Suprapubic skin (tissue), 4 donors: ENCODE measurements at regions not wholly inside any gene's neighbourhood (a gene's known extent, or its start where the extent isn't known, plus 50 kb on each side); places are given as distances from the start of the nearest gene placed in this dataset.
"Not testable (repeated sequence)": the region's sequence is repeated elsewhere in the genome, so short reads cannot be mapped to it uniquely, and the experiment has no call there.

Experiments
- DNase-seq, 2 donors: peaks; one replicate each; pipeline ENCODE4 v3.0.0-alpha.2; 2019; ENCODE audit warnings: low spot score in 2 of 2
- H3K27ac ChIP-seq: fragments of 200-600 bp; sonication (generic); one replicate; pipeline ENCODE4 v1.5.1; 2019
- H3K27me3 ChIP-seq: fragments of 200-600 bp; sonication (generic); one replicate; pipeline ENCODE4 v1.5.1; 2019
- H3K36me3 ChIP-seq: fragments of 200-600 bp; sonication (generic); one replicate; pipeline ENCODE4 v1.5.1; 2019
- H3K4me1 ChIP-seq: fragments of 200-600 bp; sonication (generic); one replicate; pipeline ENCODE4 v1.5.1; 2019
- H3K4me3 ChIP-seq: fragments of 200-600 bp; sonication (generic); one replicate; pipeline ENCODE4 v1.5.1; 2019; ENCODE audit warnings: mild to moderate bottlenecking
- H3K9me3 ChIP-seq: fragments of 200-600 bp; sonication (generic); one replicate; pipeline ENCODE4 v1.5.1; 2019
- EP300 ChIP-seq: sonication (generic); formaldehyde crosslinking; IDR thresholded peaks from one replicate; pipeline ENCODE4 v1.6.1; 2017; ENCODE audit warnings: antibody characterized with exemption
- POLR2A ChIP-seq, 2 donors: fragments of 450-650 bp; IDR thresholded peaks; one replicate each; pipeline ENCODE4 v1.6.1; 2017; ENCODE audit warnings: antibody characterized with exemption in 2 of 2, mild to moderate bottlenecking in 2 of 2, moderate library complexity in 2 of 2
- POLR2AphosphoS5 ChIP-seq, 3 donors: sonication (generic); formaldehyde crosslinking; IDR thresholded peaks; one replicate each; pipeline ENCODE4 v1.6.1; 2017; ENCODE audit warnings: antibody characterized with exemption in 3 of 3
- WGBS: methylation state at CpG from one replicate; pipeline ENCODE4 v1.1.5; 2018; 5-methylcytosine and 5-hydroxymethylcytosine counted together
- TF ChIP-seq, protein P1 (sequence below), 2 donors: fragments of 200-600 bp in 1 of 2; fragments of 450-650 bp in 1 of 2; sonication (generic) in 1 of 2; IDR thresholded peaks; one replicate each; pipeline ENCODE4 v1.5.1; 2016 to 2019; ENCODE audit warnings: antibody characterized with exemption in 2 of 2, mild to moderate bottlenecking in 1 of 2, moderate library complexity in 1 of 2

DNA sequence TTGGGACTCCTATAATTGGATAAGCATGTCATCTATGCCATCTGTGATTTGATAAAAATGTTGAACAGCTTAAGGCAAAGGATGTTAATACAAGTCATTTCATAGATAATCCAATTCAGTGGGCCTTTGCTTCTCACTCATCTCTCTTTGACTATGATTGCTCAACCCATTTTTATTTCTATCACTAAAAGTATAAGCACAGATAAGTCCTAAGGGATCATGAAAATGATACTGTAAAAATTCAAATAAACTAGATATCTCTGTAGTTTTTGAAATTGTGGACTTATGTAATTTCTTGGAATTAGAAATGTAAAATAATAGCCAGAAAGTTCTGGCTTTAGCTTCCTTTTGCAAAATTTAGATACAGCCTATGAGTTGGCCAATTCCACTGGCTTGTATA, 440.3 kb downstream of the POM121L12 start:
- no peaks in the 10 kb centered on the region for H3K4me1 ChIP-seq
- DNase-seq: no peak
- no peaks in the 10 kb centered on the region for H3K27me3 ChIP-seq
- H3K36me3 ChIP-seq: no peaks in the 10 kb centered on the region
- no peak overlapping the region for H3K27ac ChIP-seq
- no peak overlapping the region for H3K4me3 ChIP-seq
- H3K9me3 ChIP-seq: no peaks in the 10 kb centered on the region
- TF ChIP-seq POLR2AphosphoS5 (IDR thresholded peaks at IDR 0.05) (no peak), POLR2A (IDR thresholded peaks at IDR 0.05) (no peak), EP300 (no peak)
- TF ChIP-seq, protein P1, sequence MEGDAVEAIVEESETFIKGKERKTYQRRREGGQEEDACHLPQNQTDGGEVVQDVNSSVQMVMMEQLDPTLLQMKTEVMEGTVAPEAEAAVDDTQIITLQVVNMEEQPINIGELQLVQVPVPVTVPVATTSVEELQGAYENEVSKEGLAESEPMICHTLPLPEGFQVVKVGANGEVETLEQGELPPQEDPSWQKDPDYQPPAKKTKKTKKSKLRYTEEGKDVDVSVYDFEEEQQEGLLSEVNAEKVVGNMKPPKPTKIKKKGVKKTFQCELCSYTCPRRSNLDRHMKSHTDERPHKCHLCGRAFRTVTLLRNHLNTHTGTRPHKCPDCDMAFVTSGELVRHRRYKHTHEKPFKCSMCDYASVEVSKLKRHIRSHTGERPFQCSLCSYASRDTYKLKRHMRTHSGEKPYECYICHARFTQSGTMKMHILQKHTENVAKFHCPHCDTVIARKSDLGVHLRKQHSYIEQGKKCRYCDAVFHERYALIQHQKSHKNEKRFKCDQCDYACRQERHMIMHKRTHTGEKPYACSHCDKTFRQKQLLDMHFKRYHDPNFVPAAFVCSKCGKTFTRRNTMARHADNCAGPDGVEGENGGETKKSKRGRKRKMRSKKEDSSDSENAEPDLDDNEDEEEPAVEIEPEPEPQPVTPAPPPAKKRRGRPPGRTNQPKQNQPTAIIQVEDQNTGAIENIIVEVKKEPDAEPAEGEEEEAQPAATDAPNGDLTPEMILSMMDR (IDR thresholded peaks at IDR 0.05): no peak

DNA sequence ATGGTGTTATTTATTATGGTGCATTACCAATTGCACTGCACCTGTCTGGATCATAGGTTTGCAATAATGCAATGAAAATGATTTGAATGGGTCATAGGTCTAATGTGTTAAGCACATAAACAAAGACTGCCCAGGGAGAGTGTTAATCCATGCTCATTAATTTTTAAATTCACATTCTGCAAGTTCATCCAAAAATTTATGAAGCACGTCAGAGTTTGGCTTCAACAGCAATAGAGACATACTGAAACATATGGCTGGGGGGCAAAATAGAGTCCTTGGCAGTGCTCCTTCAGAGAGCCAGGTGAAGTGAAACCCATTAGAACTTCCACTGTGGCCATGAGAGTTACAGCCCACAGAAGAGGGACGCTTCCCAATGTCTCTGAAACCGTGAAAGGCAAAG, 441.1 kb downstream of the POM121L12 start:
- H3K4me1 ChIP-seq: no peaks in the 10 kb centered on the region
- TF ChIP-seq POLR2AphosphoS5 (IDR thresholded peaks at IDR 0.05) (no peak), POLR2A (IDR thresholded peaks at IDR 0.05) (no peak), EP300 (no peak)
- TF ChIP-seq, protein P1 (IDR thresholded peaks at IDR 0.05): no peak
- WGBS: 79% methylated on average over 3 of the region's 3 CpGs
- H3K9me3 ChIP-seq: no peaks in the 10 kb centered on the region
- DNase-seq: no peak
- H3K27ac ChIP-seq: no peak overlapping the region
- no peaks in the 10 kb centered on the region for H3K27me3 ChIP-seq
- H3K4me3 ChIP-seq: no peak overlapping the region
- H3K36me3 ChIP-seq: no peaks in the 10 kb centered on the region

DNA sequence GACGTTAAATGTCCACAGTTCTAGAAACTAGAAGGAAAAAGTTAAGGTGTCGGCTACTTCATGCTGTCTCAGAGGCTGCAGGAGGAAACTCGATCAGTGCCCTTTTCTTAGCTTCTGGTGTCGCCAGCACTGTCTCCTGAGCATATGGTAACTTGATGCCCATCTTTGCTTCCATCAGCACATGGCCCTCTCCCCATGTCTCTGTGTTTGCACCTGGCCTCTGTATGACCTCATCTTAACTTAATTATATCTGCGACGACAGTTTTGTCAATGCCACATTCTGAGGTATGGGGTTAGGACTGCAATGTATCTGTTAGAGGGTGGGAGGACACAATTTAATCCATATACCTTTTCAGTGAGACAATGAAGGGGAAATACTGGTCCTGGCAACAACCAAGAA, 449.9 kb downstream of the POM121L12 start:
- H3K9me3 ChIP-seq: no peaks in the 10 kb centered on the region
- H3K27me3 ChIP-seq: no peaks in the 10 kb centered on the region
- TF ChIP-seq EP300 (no peak), POLR2A (IDR thresholded peaks at IDR 0.05) (no peak), POLR2AphosphoS5 (IDR thresholded peaks at IDR 0.05) (no peak)
- TF ChIP-seq, protein P1 (IDR thresholded peaks at IDR 0.05): no peak
- 73% methylated on average over 6 of the region's 6 CpGs for WGBS
- H3K27ac ChIP-seq: no peak overlapping the region
- no peaks in the 10 kb centered on the region for H3K36me3 ChIP-seq
- DNase-seq: no peak
- no peaks in the 10 kb centered on the region for H3K4me1 ChIP-seq
- H3K4me3 ChIP-seq: no peak overlapping the region

DNA sequence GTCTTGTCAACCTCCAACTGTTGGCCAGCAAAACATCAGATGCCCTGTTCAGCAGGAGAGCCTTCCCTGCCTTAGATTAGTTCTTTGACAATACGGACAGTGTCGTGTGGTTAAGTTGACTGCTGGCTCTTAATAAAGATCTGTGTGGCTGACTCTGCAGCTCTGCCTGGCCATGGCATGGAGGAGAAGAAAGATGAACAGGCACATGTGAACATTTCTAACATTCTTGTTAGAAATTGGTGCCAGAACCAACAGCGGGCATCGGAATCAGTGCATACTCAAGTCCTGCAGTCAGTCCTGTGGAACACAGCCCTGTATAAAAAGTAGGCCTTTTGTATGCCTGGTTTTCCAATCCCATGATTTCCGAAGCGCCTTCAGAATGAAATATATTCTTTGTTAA, 455.6 kb downstream of the POM121L12 start:
- no peak overlapping the region for H3K4me3 ChIP-seq
- H3K27ac ChIP-seq: no peak overlapping the region
- no peaks in the 10 kb centered on the region for H3K27me3 ChIP-seq
- no peaks in the 10 kb centered on the region for H3K4me1 ChIP-seq
- H3K9me3 ChIP-seq: no peaks in the 10 kb centered on the region
- WGBS: 89% methylated on average over 6 of the region's 6 CpGs
- DNase-seq: no peak
- no peaks in the 10 kb centered on the region for H3K36me3 ChIP-seq
- TF ChIP-seq POLR2AphosphoS5 (IDR thresholded peaks at IDR 0.05): no peak
- TF ChIP-seq, protein P1 (IDR thresholded peaks at IDR 0.05): no peak
- no peak for TF ChIP-seq EP300
- TF ChIP-seq POLR2A (IDR thresholded peaks at IDR 0.05): no peak

DNA sequence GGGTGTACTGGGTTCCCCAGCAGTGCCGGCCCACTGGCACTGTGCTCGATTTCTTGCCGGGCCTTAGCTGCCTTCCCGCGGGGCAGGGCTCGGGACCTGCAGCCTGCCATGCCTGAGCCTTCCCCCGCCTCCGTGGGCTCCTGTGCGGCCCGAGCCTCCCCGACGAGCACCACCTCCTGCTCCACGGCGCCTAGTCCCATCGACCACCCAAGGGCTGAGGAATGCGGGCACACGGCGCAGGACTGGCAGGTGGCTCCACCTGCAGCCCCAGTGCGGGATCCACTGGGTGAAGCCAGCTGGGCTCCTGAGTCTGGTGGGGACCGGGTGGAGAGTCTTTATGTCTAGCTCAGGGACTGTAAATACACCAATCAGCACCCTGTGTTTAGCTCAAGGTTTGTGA, 459.7 kb downstream of the POM121L12 start:
- not testable (repeated sequence) for H3K4me3 ChIP-seq, H3K27me3 ChIP-seq, H3K27ac ChIP-seq, H3K4me1 ChIP-seq, H3K36me3 ChIP-seq, DNase-seq, H3K9me3 ChIP-seq
- no CpG with 5 or more reads among the region's 20 CpGs for WGBS

DNA sequence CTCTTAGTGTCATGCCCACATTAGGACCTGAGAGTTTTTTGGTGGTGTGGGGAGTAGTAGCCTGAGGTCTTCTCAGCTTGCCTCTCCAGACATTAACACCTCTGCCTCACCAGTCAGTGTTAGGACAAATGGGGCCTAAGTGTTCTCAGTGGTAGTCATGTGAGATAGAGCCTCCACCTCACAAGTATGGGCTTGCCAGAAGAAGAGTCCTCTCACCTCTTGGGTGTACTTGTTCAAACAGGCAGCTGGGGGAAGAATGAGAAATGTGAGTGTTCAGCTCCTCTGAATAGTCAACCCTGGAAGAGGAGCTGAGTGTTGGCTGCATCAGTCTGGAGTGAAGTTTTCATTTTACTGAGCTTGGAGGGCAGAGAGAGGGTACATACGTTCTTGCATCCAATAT, 464.6 kb downstream of the POM121L12 start:
- no peak for TF ChIP-seq POLR2A (IDR thresholded peaks at IDR 0.05)
- no peak for TF ChIP-seq POLR2AphosphoS5 (IDR thresholded peaks at IDR 0.05)
- TF ChIP-seq EP300: no peak
- TF ChIP-seq, protein P1 (IDR thresholded peaks at IDR 0.05): no peak
- 60% methylated on average over 1 of the region's 1 CpG for WGBS
- H3K36me3 ChIP-seq: no peaks in the 10 kb centered on the region
- H3K27me3 ChIP-seq: no peaks in the 10 kb centered on the region
- H3K4me3 ChIP-seq: no peak overlapping the region
- DNase-seq: no peak
- no peaks in the 10 kb centered on the region for H3K4me1 ChIP-seq
- H3K27ac ChIP-seq: no peak overlapping the region
- H3K9me3 ChIP-seq: no peaks in the 10 kb centered on the region
